ENCODE measurements at regions not wholly inside any gene's neighbourhood (a gene's known extent, or its start where the extent isn't known, plus 50 kb on each side); places are given as distances from the start of the nearest gene placed in this dataset.

GRCh38 chr5:175582697-175583096 is 75.2 kb upstream of the HRH2 start:
- POLR2A ChIA-PET, result no interaction called here
- intact Hi-C loops (cut with micrococcal nuclease), result no loop called here
- dilution Hi-C loops (cut with MboI; ENCODE audit: extremely low pct_ligation_motif_present, low sequenced_read_pairs), result no loop called here

More at GRCh38 chr5:175582697-175583096, 75.2 kb upstream of the HRH2 start:
- Histone ChIP-seq H3K27ac (ENCODE audit: insufficient read depth, low read depth, low read length) (no peak overlapping the region), H3K4me2 (ENCODE audit: insufficient read depth, low read length) (no peak overlapping the region), H4K20me1 (replicated peaks; ENCODE audit: control insufficient read depth, extremely low read depth, insufficient read depth, low read length) (no peaks in the 10 kb centered on the region), H2AFZ (ENCODE audit: low read depth, low read length) (no peak overlapping the region), H3K27me3 (ENCODE audit: control insufficient read depth in 2 of 2, insufficient read depth in 2 of 2, low read length in 2 of 2) (no peaks in the 10 kb centered on the region), H3K79me2 (ENCODE audit: control insufficient read depth, insufficient read depth, low read length) (no peaks in the 10 kb centered on the region), H3K9me3 (replicated peaks; ENCODE audit: control insufficient read depth, insufficient read depth, low read length) (peaks cover 3% of the 10 kb centered on the region), H3K36me3 (ENCODE audit: control insufficient read depth in 2 of 2, extremely low read depth in 1 of 2, insufficient read depth in 2 of 2, low read length in 2 of 2) (no peaks in the 10 kb centered on the region), H3K9me1 (replicated peaks; ENCODE audit: control insufficient read depth, extremely low read depth, insufficient read depth, low read length) (no peaks in the 10 kb centered on the region), H3K4me1 (ENCODE audit: control insufficient read depth, extremely low read depth, insufficient read depth, low read length) (no peaks in the 10 kb centered on the region), H3K9ac (replicated peaks; ENCODE audit: extremely low read depth, insufficient read depth, low read length) (no peak overlapping the region), H3K4me3 (replicated peaks in 1 of 3; ENCODE audit: insufficient read depth in 1 of 3, low read depth in 1 of 3, low read length in 3 of 3) (no peak overlapping the region)
- CTCF ChIA-PET, result no interaction called here
- TF ChIP-seq CTCF (IDR thresholded peaks at IDR 0.05; ENCODE audit: extremely low read depth in 1 of 2, insufficient read depth in 1 of 2, low read depth in 1 of 2, low read length in 2 of 2) (no peak), EZH2 (IDR thresholded peaks at IDR 0.05; ENCODE audit: borderline replicate concordance, low read depth, low read length, severe bottlenecking) (no peak), POLR2AphosphoS5 (IDR thresholded peaks at IDR 0.05; ENCODE audit: insufficient read depth, low read depth, low read length) (no peak), JUN (IDR thresholded peaks at IDR 0.05; ENCODE audit: borderline replicate concordance, insufficient read depth, insufficient read length, low read depth) (no peak), POLR2A (IDR thresholded peaks at IDR 0.05; ENCODE audit: low read depth, low read length) (no peak), MYC (IDR thresholded peaks at IDR 0.05; ENCODE audit: low read depth, low read length) (no peak), FOS (IDR thresholded peaks at IDR 0.05; ENCODE audit: borderline replicate concordance, insufficient read depth, low read length) (no peak), MAX (IDR thresholded peaks at IDR 0.05; ENCODE audit: insufficient read depth, insufficient read length) (no peak), GATA2 (IDR thresholded peaks at IDR 0.05; ENCODE audit: insufficient read depth, insufficient read length, low read depth, low read length) (no peak)
- no TSS peak for BruUV-seq (replicated peaks)
- DNase-seq (ENCODE audit: low read depth, low spot score), result no peak
- FAIRE-seq, result no peak

Data from endothelial cell of umbilical vein (primary cell).